H9 (cell line): ENCODE measurements at regions not wholly inside any gene's neighbourhood (a gene's known extent, or its start where the extent isn't known, plus 50 kb on each side); places are given as distances from the start of the nearest gene placed in this dataset.

Experiments
- DNase-seq: peaks from one replicate; pipeline ENCODE4 v3.0.0-alpha.2; 2017
- H2AFZ ChIP-seq: one replicate; pipeline ENCODE4 v1.6.1; 2013; ENCODE audit warnings: mild to moderate bottlenecking, low read length, control low read depth, moderate library complexity
- H2AK5ac ChIP-seq: 2 replicates; pipeline ENCODE4 v1.6.1; 2013; ENCODE audit warnings: low read length, control low read depth, mixed read lengths; ENCODE audit not compliant: insufficient read length
- H2BK120ac ChIP-seq: one replicate; pipeline ENCODE4 v1.6.1; 2013; ENCODE audit warnings: low read depth, mild to moderate bottlenecking, low read length, control low read depth, inconsistent platforms; ENCODE audit not compliant: poor library complexity, severe bottlenecking
- H2BK12ac ChIP-seq: 2 replicates; pipeline ENCODE4 v1.6.1; 2013; ENCODE audit warnings: low read length, control low read depth, mixed read lengths, low read depth; ENCODE audit not compliant: insufficient read length
- H2BK15ac ChIP-seq: 2 replicates; pipeline ENCODE4 v1.6.1; 2013; ENCODE audit warnings: low read depth, low read length, control low read depth
- H2BK20ac ChIP-seq: one replicate; pipeline ENCODE4 v1.6.1; 2013; ENCODE audit warnings: low read depth, mild to moderate bottlenecking, low read length, control low read depth, inconsistent platforms; ENCODE audit not compliant: poor library complexity, severe bottlenecking
- H2BK5ac ChIP-seq: 2 replicates; pipeline ENCODE4 v1.6.1; 2013; ENCODE audit warnings: low read length, control low read depth, mixed read lengths; ENCODE audit not compliant: insufficient read length
- H3K14ac ChIP-seq: 2 replicates; pipeline ENCODE4 v1.6.1; 2013; ENCODE audit warnings: low read length, control low read depth; ENCODE audit not compliant: insufficient read depth
- H3K18ac ChIP-seq: 2 replicates; pipeline ENCODE4 v1.6.1; 2013; ENCODE audit warnings: low read depth, mild to moderate bottlenecking, mixed read lengths, low read length, control low read depth; ENCODE audit not compliant: insufficient read length
- H3K23ac ChIP-seq: 2 replicates; pipeline ENCODE4 v1.6.1; 2013; ENCODE audit warnings: low read length, control low read depth, mixed read lengths, low read depth; ENCODE audit not compliant: insufficient read length
- H3K23me2 ChIP-seq: 2 replicates; pipeline ENCODE4 v1.6.1; 2013; ENCODE audit warnings: low read depth, mild to moderate bottlenecking, mixed read lengths, low read length, control low read depth; ENCODE audit not compliant: insufficient read length, poor library complexity, severe bottlenecking
- H3K27ac ChIP-seq: 2 replicates; pipeline ENCODE4 v1.5.1; 2013; ENCODE audit warnings: low read length, control low read depth, mixed read lengths, low read depth; ENCODE audit not compliant: insufficient read length
- H3K27me3 ChIP-seq: 2 replicates; pipeline ENCODE4 v1.6.1; 2013; ENCODE audit warnings: low read length, control low read depth, inconsistent platforms; ENCODE audit not compliant: insufficient read depth
- H3K4ac ChIP-seq: 2 replicates; pipeline ENCODE4 v1.6.1; 2013; ENCODE audit warnings: low read depth, mild to moderate bottlenecking, control low read depth, inconsistent platforms, low read length, moderate library complexity
- H3K4me1 ChIP-seq: 2 replicates; pipeline ENCODE4 v1.6.1; 2013; ENCODE audit warnings: low read length, control low read depth, inconsistent platforms; ENCODE audit not compliant: insufficient read depth
- H3K4me2 ChIP-seq: 2 replicates; pipeline ENCODE4 v1.6.1; 2013; ENCODE audit warnings: low read length, control low read depth, mixed read lengths; ENCODE audit not compliant: insufficient read length, insufficient read depth
- H3K56ac ChIP-seq: 2 replicates; pipeline ENCODE4 v1.6.1; 2013; ENCODE audit warnings: low read depth, mild to moderate bottlenecking, mixed read lengths, low read length, control low read depth; ENCODE audit not compliant: insufficient read length
- H3K79me1 ChIP-seq: 2 replicates; pipeline ENCODE4 v1.6.1; 2013; ENCODE audit warnings: low read depth, mild to moderate bottlenecking, moderate library complexity, low read length, control low read depth, inconsistent platforms; ENCODE audit not compliant: insufficient read depth, poor library complexity, severe bottlenecking
- H3K79me2 ChIP-seq: 2 replicates; pipeline ENCODE4 v1.6.1; 2013; ENCODE audit warnings: low read length, control low read depth, inconsistent platforms; ENCODE audit not compliant: insufficient read depth
- H3K9ac ChIP-seq: 2 replicates; pipeline ENCODE4 v1.6.1; 2013; ENCODE audit warnings: low read length, control low read depth, mixed read lengths; ENCODE audit not compliant: insufficient read length; ENCODE audit errors: extremely low read depth
- H3K9me3 ChIP-seq: one replicate; pipeline ENCODE4 v1.6.1; 2013; ENCODE audit warnings: low read depth, low read length, inconsistent platforms; ENCODE audit not compliant: control insufficient read depth
- H3T11ph ChIP-seq: one replicate; pipeline ENCODE4 v1.6.1; 2013; ENCODE audit warnings: mild to moderate bottlenecking, low read length, control low read depth, inconsistent platforms
- H4K20me1 ChIP-seq: one replicate; pipeline ENCODE4 v1.6.1; 2013; ENCODE audit not compliant: control insufficient read depth, insufficient read length, insufficient read depth
- H4K5ac ChIP-seq: 2 replicates; pipeline ENCODE4 v1.6.1; 2013; ENCODE audit warnings: low read depth, mild to moderate bottlenecking, mixed read lengths, low read length, control low read depth; ENCODE audit not compliant: insufficient read length
- H4K8ac ChIP-seq: replicated peaks from 2 replicates; pipeline ENCODE4 v1.6.1; 2013; ENCODE audit warnings: low read length, control low read depth, mixed read lengths, low read depth; ENCODE audit not compliant: insufficient read length
- H4K91ac ChIP-seq: 2 replicates; pipeline ENCODE4 v1.6.1; 2013; ENCODE audit warnings: low read depth, mild to moderate bottlenecking, moderate library complexity, mixed read lengths, low read length, control low read depth; ENCODE audit not compliant: insufficient read length
- H3K27ac Mint-ChIP-seq, 3 experiments: 2 replicates in 2 of 3; 3 replicates in 1 of 3; pipeline ENCODE4 v1.8.0; 2020 to 2021; ENCODE audit warnings: mixed read lengths in 3 of 3, mild to moderate bottlenecking in 1 of 3, moderate library complexity in 1 of 3
- H3K27me3 Mint-ChIP-seq: 2 replicates; pipeline ENCODE4 v1.8.0; 2021; ENCODE audit warnings: low read depth, mild to moderate bottlenecking, moderate library complexity, mixed read lengths
- H3K36me3 Mint-ChIP-seq, 3 experiments: 2 replicates in 2 of 3; 3 replicates in 1 of 3; pipeline ENCODE4 v1.8.0; 2020 to 2021; ENCODE audit warnings: low read depth in 3 of 3, mixed read lengths in 3 of 3; ENCODE audit not compliant: insufficient read depth in 1 of 3
- H3K4me1 Mint-ChIP-seq, 2 experiments: 2 replicates each; pipeline ENCODE4 v1.8.0; 2020; ENCODE audit warnings: mixed read lengths in 2 of 2
- H3K4me3 Mint-ChIP-seq, 2 experiments: 2 replicates in 1 of 2; 3 replicates in 1 of 2; pipeline ENCODE4 v1.8.0; 2020 to 2021; ENCODE audit warnings: mild to moderate bottlenecking in 2 of 2, mixed read lengths in 2 of 2, moderate library complexity in 1 of 2
- H3K9me3 Mint-ChIP-seq, 2 experiments: 2 replicates in 1 of 2; 3 replicates in 1 of 2; pipeline ENCODE4 v1.8.0; 2020; ENCODE audit warnings: mild to moderate bottlenecking in 2 of 2, mixed read lengths in 2 of 2, moderate library complexity in 1 of 2
- WGBS: extraction: QIAGEN DNeasy Blood & Tissue Kit; methylation state at CpG from one replicate; pipeline ENCODE4 v1.1.7; 2013; ENCODE audit warnings: missing lambda C conversion rate, low lambda C conversion rate, mixed read lengths; ENCODE audit not compliant: insufficient read length; ENCODE audit errors: extremely low coverage; 5-methylcytosine and 5-hydroxymethylcytosine counted together
- TF ChIP-seq, protein P1 (sequence below): fragments of 200-600 bp; sonication (generic); conservative IDR thresholded peaks from 3 replicates; pipeline ENCODE4 v1.8.0; 2021; ENCODE audit warnings: antibody characterized with exemption, mild to moderate bottlenecking

- H2BK15ac ChIP-seq: no peak overlapping the region
- H3K4ac ChIP-seq: no peak overlapping the region
- H4K5ac ChIP-seq: no peak overlapping the region
- no peak overlapping the region for H3K27ac Mint-ChIP-seq
- no peak overlapping the region for H3K27ac ChIP-seq
- no peak overlapping the region for H2AFZ ChIP-seq
- DNase-seq: no peak
- H3K27me3 Mint-ChIP-seq: no peaks in the 10 kb centered on the region
- H3K9me3 Mint-ChIP-seq: no peaks in the 10 kb centered on the region
- H3K18ac ChIP-seq: no peak overlapping the region
- H3K9me3 ChIP-seq: no peaks in the 10 kb centered on the region
- H2AK5ac ChIP-seq: no peak overlapping the region
- H3K23me2 ChIP-seq: no peaks in the 10 kb centered on the region
- H3K56ac ChIP-seq: no peak overlapping the region
- no peak overlapping the region for H4K8ac ChIP-seq
- H3K4me3 Mint-ChIP-seq: no peak overlapping the region
- H3K4me1 Mint-ChIP-seq: no peaks in the 10 kb centered on the region
- no CpG with 5 or more reads among the region's 2 CpGs for WGBS
- no peak overlapping the region for H3K9ac ChIP-seq
- no peaks in the 10 kb centered on the region for H3K4me1 ChIP-seq
- H4K91ac ChIP-seq: no peak overlapping the region
- no peaks in the 10 kb centered on the region for H3K36me3 Mint-ChIP-seq
- no peak overlapping the region for H3K14ac ChIP-seq
- TF ChIP-seq, protein P1, sequence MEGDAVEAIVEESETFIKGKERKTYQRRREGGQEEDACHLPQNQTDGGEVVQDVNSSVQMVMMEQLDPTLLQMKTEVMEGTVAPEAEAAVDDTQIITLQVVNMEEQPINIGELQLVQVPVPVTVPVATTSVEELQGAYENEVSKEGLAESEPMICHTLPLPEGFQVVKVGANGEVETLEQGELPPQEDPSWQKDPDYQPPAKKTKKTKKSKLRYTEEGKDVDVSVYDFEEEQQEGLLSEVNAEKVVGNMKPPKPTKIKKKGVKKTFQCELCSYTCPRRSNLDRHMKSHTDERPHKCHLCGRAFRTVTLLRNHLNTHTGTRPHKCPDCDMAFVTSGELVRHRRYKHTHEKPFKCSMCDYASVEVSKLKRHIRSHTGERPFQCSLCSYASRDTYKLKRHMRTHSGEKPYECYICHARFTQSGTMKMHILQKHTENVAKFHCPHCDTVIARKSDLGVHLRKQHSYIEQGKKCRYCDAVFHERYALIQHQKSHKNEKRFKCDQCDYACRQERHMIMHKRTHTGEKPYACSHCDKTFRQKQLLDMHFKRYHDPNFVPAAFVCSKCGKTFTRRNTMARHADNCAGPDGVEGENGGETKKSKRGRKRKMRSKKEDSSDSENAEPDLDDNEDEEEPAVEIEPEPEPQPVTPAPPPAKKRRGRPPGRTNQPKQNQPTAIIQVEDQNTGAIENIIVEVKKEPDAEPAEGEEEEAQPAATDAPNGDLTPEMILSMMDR: no peak
- H3T11ph ChIP-seq: no peak overlapping the region
- H4K20me1 ChIP-seq: no peaks in the 10 kb centered on the region
- H3K23ac ChIP-seq: no peak overlapping the region
- H2BK20ac ChIP-seq: no peak overlapping the region
- H3K79me2 ChIP-seq: no peaks in the 10 kb centered on the region
- H2BK120ac ChIP-seq: no peak overlapping the region
- no peaks in the 10 kb centered on the region for H3K27me3 ChIP-seq
- H3K79me1 ChIP-seq: no peaks in the 10 kb centered on the region
- no peak overlapping the region for H2BK5ac ChIP-seq
- no peak overlapping the region for H3K4me2 ChIP-seq
- H2BK12ac ChIP-seq: no peak overlapping the region
Observed at GRCh38 chr5:136655468-136655867, 290.1 kb upstream of the TRPC7 start.
